Heart left ventricle (tissue), 16 donors: ENCODE measurements at regions not wholly inside any gene's neighbourhood (a gene's known extent, or its start where the extent isn't known, plus 50 kb on each side); places are given as distances from the start of the nearest gene placed in this dataset.

Experiments used
- ATAC-seq, 4 donors: fragments of 200-7000 bp; cut with Tn5 transposase; one replicate each; pipeline ENCODE4 v1.9.1; 2020 to 2022; ENCODE audit warnings: moderate library complexity in 4 of 4, mild to moderate bottlenecking in 3 of 4, moderate number of reproducible peaks in 1 of 4
- DNase-seq, 5 donors: peaks; one replicate each; pipeline ENCODE4 v3.0.0-alpha.2; 2020
- H3K27ac ChIP-seq, 12 donors: fragments of 200-600 bp; sonication (generic) in 4 of 12; one replicate each; pipeline versions ENCODE4 v1.5.0 to v1.8.0; 2016 to 2022; ENCODE audit warnings: mild to moderate bottlenecking in 2 of 12
- H3K27me3 ChIP-seq, 9 donors: fragments of 200-600 bp; sonication (generic) in 2 of 9; one replicate each; pipeline versions ENCODE4 v1.5.1 to v1.8.0; 2016 to 2022; ENCODE audit warnings: mild to moderate bottlenecking in 3 of 9
- H3K36me3 ChIP-seq, 9 donors: fragments of 200-600 bp; sonication (generic) in 2 of 9; one replicate each; pipeline versions ENCODE4 v1.5.0 to v1.8.0; 2018 to 2022; ENCODE audit warnings: mild to moderate bottlenecking in 2 of 9
- H3K4me1 ChIP-seq, 12 donors: fragments of 200-600 bp; sonication (generic) in 4 of 12; one replicate each; pipeline versions ENCODE4 v1.5.0 to v1.8.0; 2016 to 2022; ENCODE audit warnings: mild to moderate bottlenecking in 3 of 12
- H3K4me3 ChIP-seq, 12 donors: fragments of 200-600 bp; sonication (generic) in 4 of 12; one replicate each; pipeline versions ENCODE4 v1.5.0 to v1.8.0; 2017 to 2022; ENCODE audit warnings: mild to moderate bottlenecking in 9 of 12, moderate library complexity in 4 of 12
- H3K9me3 ChIP-seq, 12 donors: fragments of 200-600 bp; sonication (generic) in 4 of 12; one replicate each; pipeline versions ENCODE4 v1.5.0 to v1.8.0; 2016 to 2022; ENCODE audit warnings: mild to moderate bottlenecking in 1 of 12
- POLR2A ChIP-seq, 2 donors: fragments of 450-650 bp; IDR thresholded peaks; one replicate each; pipeline ENCODE4 v1.6.1; 2017; ENCODE audit warnings: antibody characterized with exemption in 2 of 2, mild to moderate bottlenecking in 2 of 2, moderate library complexity in 2 of 2
- WGBS, 4 donors: extraction: QIAGEN DNeasy Blood & Tissue Kit in 2 of 4; methylation state at CpG; one replicate each; pipeline versions ENCODE4 v1.1.5 to v1.1.7; 2013 to 2018; 5-methylcytosine and 5-hydroxymethylcytosine counted together
- intact Hi-C, 10 donors: fragments of 100-400 bp; cut with DNase I; formaldehyde crosslinking; loops; one replicate each; pipeline versions ENCODE4 v1.11.1 to v1.14.2; 2022
- TF ChIP-seq, protein P1 (sequence below), 12 donors: fragments of 200-600 bp; sonication (generic) in 4 of 12; IDR thresholded peaks; one replicate each; pipeline versions ENCODE4 v1.5.0 to v1.8.0; 2018 to 2022; ENCODE audit warnings: antibody characterized with exemption in 12 of 12, mild to moderate bottlenecking in 5 of 12
- donor health status: ischemic (EF 13 %, LVEDD 7.1; RV severe dilation, severe dysfunction).
- donor health status: healthy with polysubstance abuse.
- donor health status: DM: no; HTN: yes; CAD: no.
- donor health status: DM: no; HTN: no; CAD: no.
- donor health status: ischemic (EF 25% LVEDD 6.9; RV normal size, moderate dysfunction).
- donor health status: ischemic (EF 25% LVEDD 5.7; RV mildly dilated, moderate dysfunction).
- donor health status: healthy.
- donor health status: DM: yes; HTN: yes; CAD: no.
- donor health status: ischemic (EF 35%, LVEDD 5.7; RV mildly dilated, moderate dysfunction).
- donor health status: nonischemic (EF 11% LVEDD 7.7; RV severe dilation, severe dysfunction).
- donor health status: DM: yes; HTN: yes; CAD: no.
- donor health status: PGD.
- donor health status: ischemic (EF 29% LVEDD 5.4; RV normal size, mild dysfunction).
- donor health status: nonischemic (EF 23%, LVEDD 6.1; RV moderate dilation, normal function).

DNA sequence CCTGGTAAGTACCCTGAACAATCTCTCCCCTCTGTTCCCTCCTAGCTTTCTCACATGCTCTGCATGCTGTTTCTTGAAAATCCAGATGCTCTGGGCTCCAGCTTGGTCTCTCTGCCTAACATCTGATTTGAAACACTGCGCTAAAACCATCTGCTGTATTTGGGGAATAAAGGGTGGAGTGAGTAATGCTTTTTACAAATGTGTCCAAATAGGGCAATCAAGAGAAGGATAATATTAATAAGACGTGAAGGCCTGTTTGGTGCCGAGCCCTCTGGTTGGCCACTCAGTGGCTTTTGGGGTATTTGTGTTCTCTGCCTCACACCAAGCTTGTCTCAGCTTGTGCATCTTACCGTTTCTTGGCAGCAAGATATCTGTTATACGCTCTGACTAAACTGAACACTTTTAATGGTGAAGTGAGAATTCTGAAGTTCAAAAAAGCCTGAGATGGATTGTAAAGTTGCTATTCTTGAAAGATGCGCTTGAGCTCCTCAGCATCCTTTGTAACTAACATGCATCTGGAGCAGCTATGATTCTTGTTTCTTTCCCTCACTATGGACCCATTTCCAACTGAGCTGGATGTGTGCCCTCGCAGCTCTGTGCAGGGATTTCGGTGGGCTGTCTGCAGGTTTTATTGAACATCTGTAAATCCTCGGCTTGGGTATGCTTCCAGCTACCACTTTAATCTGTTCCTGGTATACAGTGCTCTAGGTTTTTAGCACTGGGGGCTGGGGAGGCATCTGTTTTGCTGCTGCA lies 269.4 kb downstream of the RWDD3 start:
- Histone ChIP-seq H3K27ac (no peak overlapping the region), H3K27me3 (peaks cover 0 to 8% (median 0%) of the 10 kb centered on the region in 9 donors), H3K4me3 (no peak overlapping the region), H3K36me3 (no peaks in the 10 kb centered on the region), H3K4me1 (no peaks in the 10 kb centered on the region), H3K9me3 (no peaks in the 10 kb centered on the region)
- DNase-seq (no peak), ATAC-seq (no peak)
- no peak for TF ChIP-seq POLR2A (IDR thresholded peaks at IDR 0.05)
- TF ChIP-seq, protein P1, sequence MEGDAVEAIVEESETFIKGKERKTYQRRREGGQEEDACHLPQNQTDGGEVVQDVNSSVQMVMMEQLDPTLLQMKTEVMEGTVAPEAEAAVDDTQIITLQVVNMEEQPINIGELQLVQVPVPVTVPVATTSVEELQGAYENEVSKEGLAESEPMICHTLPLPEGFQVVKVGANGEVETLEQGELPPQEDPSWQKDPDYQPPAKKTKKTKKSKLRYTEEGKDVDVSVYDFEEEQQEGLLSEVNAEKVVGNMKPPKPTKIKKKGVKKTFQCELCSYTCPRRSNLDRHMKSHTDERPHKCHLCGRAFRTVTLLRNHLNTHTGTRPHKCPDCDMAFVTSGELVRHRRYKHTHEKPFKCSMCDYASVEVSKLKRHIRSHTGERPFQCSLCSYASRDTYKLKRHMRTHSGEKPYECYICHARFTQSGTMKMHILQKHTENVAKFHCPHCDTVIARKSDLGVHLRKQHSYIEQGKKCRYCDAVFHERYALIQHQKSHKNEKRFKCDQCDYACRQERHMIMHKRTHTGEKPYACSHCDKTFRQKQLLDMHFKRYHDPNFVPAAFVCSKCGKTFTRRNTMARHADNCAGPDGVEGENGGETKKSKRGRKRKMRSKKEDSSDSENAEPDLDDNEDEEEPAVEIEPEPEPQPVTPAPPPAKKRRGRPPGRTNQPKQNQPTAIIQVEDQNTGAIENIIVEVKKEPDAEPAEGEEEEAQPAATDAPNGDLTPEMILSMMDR (IDR thresholded peaks at IDR 0.05), result no peak
- 77 to 85% (median 81%) methylated on average over 9 of the region's 9 CpGs for WGBS, 4 donors
- intact Hi-C loops, result no loop called here

DNA sequence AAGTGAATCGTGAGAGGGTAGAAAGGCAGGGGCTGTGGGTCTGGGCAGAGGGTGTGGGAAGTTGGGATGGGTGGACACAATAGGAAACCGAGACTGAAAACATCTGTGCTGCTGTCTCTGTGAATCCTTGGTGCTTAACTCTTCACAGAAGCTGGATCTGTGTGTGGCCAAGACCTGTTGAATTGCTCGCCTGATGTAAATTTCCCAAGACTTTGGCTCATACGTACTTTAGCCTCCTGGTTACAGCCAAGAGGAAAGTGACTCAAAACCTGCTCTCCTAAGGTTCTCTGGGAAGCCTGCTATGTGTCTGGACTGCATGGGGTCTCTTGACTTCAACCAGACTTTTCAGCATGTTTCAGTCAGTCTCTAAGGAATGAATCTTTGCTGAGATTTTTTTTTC lies 270.3 kb downstream of the RWDD3 start:
- Histone ChIP-seq H3K9me3 (no peaks in the 10 kb centered on the region), H3K4me3 (no peak overlapping the region), H3K27me3 (peaks cover 0 to 13% (median 0%) of the 10 kb centered on the region in 9 donors), H3K4me1 (no peaks in the 10 kb centered on the region), H3K27ac (no peak overlapping the region), H3K36me3 (no peaks in the 10 kb centered on the region)
- intact Hi-C loops, result no loop called here
- TF ChIP-seq, protein P1 (IDR thresholded peaks at IDR 0.05), result no peak
- no peak for TF ChIP-seq POLR2A (IDR thresholded peaks at IDR 0.05)
- WGBS, 4 donors, result 62 to 74% (median 67%) methylated on average over 4 of the region's 4 CpGs
- DNase-seq (no peak), ATAC-seq (no peak)

DNA sequence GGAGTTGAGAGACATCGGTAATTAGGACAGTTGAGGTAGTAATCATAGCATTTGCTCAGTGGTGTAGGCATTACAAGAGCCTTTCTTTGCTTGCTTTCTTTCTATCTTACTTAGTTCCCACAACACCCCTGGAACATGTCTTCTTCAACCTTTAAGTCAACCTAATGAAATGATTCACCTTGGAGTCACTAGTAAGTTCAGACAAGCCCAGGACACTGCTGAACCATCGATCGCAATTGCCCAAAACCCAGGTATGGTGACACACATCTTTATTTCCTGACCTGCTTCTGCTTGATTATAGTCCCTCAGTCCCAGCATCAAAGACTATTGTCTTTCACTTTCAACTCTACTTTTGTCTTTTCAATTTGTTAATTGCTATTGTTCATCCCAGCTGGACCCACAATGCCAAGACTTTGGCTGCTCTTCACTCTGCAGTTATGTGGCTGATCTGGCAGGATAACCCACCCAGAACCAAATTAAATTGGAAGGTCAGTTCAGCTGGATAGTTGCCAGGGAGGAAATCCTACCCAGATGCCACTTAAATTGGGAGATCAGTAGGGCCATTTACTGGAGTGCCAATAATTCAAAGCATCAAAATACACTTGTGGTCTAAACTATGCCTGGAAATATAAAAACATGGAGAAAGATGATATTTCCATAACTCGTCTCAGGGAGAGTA lies 272.9 kb downstream of the RWDD3 start:
- Histone ChIP-seq H3K36me3 (no peaks in the 10 kb centered on the region), H3K4me1 (no peaks in the 10 kb centered on the region), H3K27me3 (peaks cover 0 to 13% (median 0%) of the 10 kb centered on the region in 9 donors), H3K27ac (no peak overlapping the region), H3K9me3 (no peaks in the 10 kb centered on the region), H3K4me3 (no peak overlapping the region)
- no peak for TF ChIP-seq POLR2A (IDR thresholded peaks at IDR 0.05)
- TF ChIP-seq, protein P1 (IDR thresholded peaks at IDR 0.05), result no peak
- intact Hi-C loops, result no loop called here
- DNase-seq (no peak), ATAC-seq (no peak)
- WGBS, 4 donors, result 91 to 94% (median 92%) methylated on average over 4 of the region's 4 CpGs

DNA sequence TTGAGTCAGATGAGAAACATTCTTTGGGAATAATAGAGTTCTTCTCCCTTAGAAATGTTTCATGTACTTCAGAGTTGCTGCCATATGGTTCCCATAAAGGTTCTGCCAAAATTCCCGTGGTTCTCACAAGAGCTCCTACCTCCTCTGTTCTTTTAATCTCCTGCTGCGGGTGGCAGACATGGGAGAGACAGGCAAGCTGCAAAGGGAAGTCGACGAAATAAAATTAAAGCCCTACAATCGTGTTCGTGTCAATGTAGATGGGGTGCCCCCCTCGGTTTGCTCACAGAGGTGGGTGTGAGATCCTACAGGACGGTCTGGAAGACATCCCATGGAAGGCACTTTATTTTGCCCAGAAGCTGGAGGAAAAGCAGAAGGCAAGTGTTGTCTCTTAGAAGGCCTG lies 276.0 kb downstream of the RWDD3 start:
- peaks cover 0 to 13% (median 0%) of the 10 kb centered on the region in 9 donors for H3K27me3 ChIP-seq
- intact Hi-C loops, result no loop called here
- whole genome bisulfite sequencing, 4 donors, result 59 to 61% (median 60%) methylated on average over 8 of the region's 8 CpGs

More for the DNA sequence above, 276.0 kb downstream of the RWDD3 start:
- TF ChIP-seq, protein P1 (IDR thresholded peaks at IDR 0.05), result no peak
- TF ChIP-seq POLR2A (IDR thresholded peaks at IDR 0.05), result no peak
- DNase-seq, result no peak
- H3K36me3 ChIP-seq, result no peaks in the 10 kb centered on the region
- no peak overlapping the region for H3K27ac ChIP-seq
- H3K4me1 ChIP-seq, result no peaks in the 10 kb centered on the region
- peaks cover 0 to 2% (median 0%) of the 10 kb centered on the region in 12 donors for H3K9me3 ChIP-seq
- H3K4me3 ChIP-seq, result no peak overlapping the region
- ATAC-seq, result no peak
